ENCODE measurements at regions not wholly inside any gene's neighbourhood (a gene's known extent, or its start where the extent isn't known, plus 50 kb on each side); places are given as distances from the start of the nearest gene placed in this dataset.

GRCh38 chr16:85253084-85253941, 141.0 kb upstream of the CIBAR2 start:
- H3K4me3 ChIP-seq: no peak overlapping the region
- H3K27ac ChIP-seq: no peak overlapping the region
- no peaks in the 10 kb centered on the region for H3K36me3 ChIP-seq (ENCODE audit: insufficient read depth, low read length)
- H3K9me3 ChIP-seq (ENCODE audit: low read depth, low read length): no peaks in the 10 kb centered on the region
- TF ChIP-seq FOXP2 (optimal IDR thresholded peaks at IDR 0.05; ENCODE audit: control extremely low read depth, extremely low read length, insufficient read depth) (no peak), EZH2 (IDR thresholded peaks at IDR 0.05) (no peak), POLR2AphosphoS5 (IDR thresholded peaks at IDR 0.05; ENCODE audit: borderline replicate concordance, low read depth, low read length) (no peak)
- DNase-seq (ENCODE audit: low read depth, low spot score): no peak
- no peak overlapping the region for H3K9ac ChIP-seq (ENCODE audit: insufficient read length)

DNA sequence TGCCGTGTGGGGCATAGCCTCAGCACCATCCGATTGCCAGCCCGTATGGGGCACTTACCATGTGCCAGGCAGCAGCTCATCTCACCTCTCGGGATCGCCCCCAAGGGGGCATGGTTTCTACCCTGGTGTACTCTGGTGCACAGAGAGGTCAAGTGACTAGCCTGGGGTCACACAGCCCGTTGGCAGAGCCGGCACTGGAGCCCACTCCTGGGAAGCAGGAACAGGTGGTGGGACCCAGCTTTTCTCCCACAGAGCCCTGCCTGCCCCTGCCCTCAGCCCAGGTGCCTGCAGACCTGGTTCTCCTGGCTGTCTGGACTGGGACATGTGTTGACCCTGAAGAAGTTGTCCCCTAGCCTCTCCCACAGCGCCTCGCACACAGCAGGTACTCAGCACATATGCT, 141.8 kb upstream of the CIBAR2 start:
- TF ChIP-seq EZH2 (IDR thresholded peaks at IDR 0.05): no peak
- TF ChIP-seq POLR2AphosphoS5 (IDR thresholded peaks at IDR 0.05; ENCODE audit: borderline replicate concordance, low read depth, low read length): no peak
- no peak for TF ChIP-seq FOXP2 (optimal IDR thresholded peaks at IDR 0.05; ENCODE audit: control extremely low read depth, extremely low read length, insufficient read depth)
- no peaks in the 10 kb centered on the region for H3K9me3 ChIP-seq (ENCODE audit: low read depth, low read length)
- no peaks in the 10 kb centered on the region for H3K36me3 ChIP-seq (ENCODE audit: insufficient read depth, low read length)
- no peak for DNase-seq (ENCODE audit: low read depth, low spot score)
- no peak overlapping the region for H3K9ac ChIP-seq (ENCODE audit: insufficient read length)
- no peak overlapping the region for H3K4me3 ChIP-seq
- H3K27ac ChIP-seq: no peak overlapping the region

GRCh38 chr16:85254921-85255320, 142.6 kb upstream of the CIBAR2 start:
- no peaks in the 10 kb centered on the region for H3K36me3 ChIP-seq (ENCODE audit: insufficient read depth, low read length)
- TF ChIP-seq EZH2 (IDR thresholded peaks at IDR 0.05): no peak
- TF ChIP-seq POLR2AphosphoS5 (IDR thresholded peaks at IDR 0.05; ENCODE audit: borderline replicate concordance, low read depth, low read length): no peak
- TF ChIP-seq FOXP2 (optimal IDR thresholded peaks at IDR 0.05; ENCODE audit: control extremely low read depth, extremely low read length, insufficient read depth): no peak
- no peak overlapping the region for H3K9ac ChIP-seq (ENCODE audit: insufficient read length)
- no peak overlapping the region for H3K4me3 ChIP-seq
- no peak overlapping the region for H3K27ac ChIP-seq
- no peak for DNase-seq (ENCODE audit: low read depth, low spot score)
- no peaks in the 10 kb centered on the region for H3K9me3 ChIP-seq (ENCODE audit: low read depth, low read length)

- Histone ChIP-seq H3K9me3 (ENCODE audit: low read depth, low read length) (no peaks in the 10 kb centered on the region), H3K4me3 (no peak overlapping the region), H3K9ac (ENCODE audit: insufficient read length) (no peak overlapping the region), H3K27ac (no peak overlapping the region), H3K36me3 (ENCODE audit: insufficient read depth, low read length) (no peaks in the 10 kb centered on the region)
- no peak for DNase-seq (ENCODE audit: low read depth, low spot score)
- TF ChIP-seq FOXP2 (optimal IDR thresholded peaks at IDR 0.05; ENCODE audit: control extremely low read depth, extremely low read length, insufficient read depth) (no peak), EZH2 (IDR thresholded peaks at IDR 0.05) (no peak), POLR2AphosphoS5 (IDR thresholded peaks at IDR 0.05; ENCODE audit: borderline replicate concordance, low read depth, low read length) (no peak)
Measured at GRCh38 chr16:85255777-85256176, 143.5 kb upstream of the CIBAR2 start.

DNA sequence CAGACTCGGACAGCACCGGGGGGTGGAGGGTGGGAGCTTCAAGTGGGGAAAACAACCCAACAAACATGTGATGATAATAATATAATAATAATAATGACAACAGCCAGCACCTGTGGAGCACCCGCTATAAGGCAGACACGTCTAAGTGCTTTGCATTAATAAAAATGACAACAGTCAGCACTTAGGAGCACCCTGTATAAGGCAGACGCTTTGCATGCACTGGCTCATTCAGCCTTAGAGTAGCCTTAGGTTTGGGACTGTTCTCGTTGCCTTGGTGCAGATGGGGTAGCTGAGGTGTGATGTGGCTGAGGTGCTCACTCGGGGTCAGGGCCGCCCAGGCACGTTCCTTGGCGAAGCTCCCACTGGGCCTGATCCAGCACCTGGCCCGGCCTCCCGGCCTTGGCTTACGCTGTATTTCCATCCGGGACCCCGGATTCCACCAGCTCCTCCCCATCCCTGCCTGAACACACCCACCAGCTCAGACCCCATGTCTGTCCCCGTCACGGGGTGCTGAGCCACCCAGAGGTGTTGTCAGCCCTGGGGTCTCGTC, 144.0 kb upstream of the CIBAR2 start:
- no peak for TF ChIP-seq FOXP2 (optimal IDR thresholded peaks at IDR 0.05; ENCODE audit: control extremely low read depth, extremely low read length, insufficient read depth)
- TF ChIP-seq EZH2 (IDR thresholded peaks at IDR 0.05): no peak
- TF ChIP-seq POLR2AphosphoS5 (IDR thresholded peaks at IDR 0.05; ENCODE audit: borderline replicate concordance, low read depth, low read length): no peak
- H3K9me3 ChIP-seq (ENCODE audit: low read depth, low read length): no peaks in the 10 kb centered on the region
- no peak overlapping the region for H3K27ac ChIP-seq
- no peak overlapping the region for H3K4me3 ChIP-seq
- no peak overlapping the region for H3K9ac ChIP-seq (ENCODE audit: insufficient read length)
- DNase-seq (ENCODE audit: low read depth, low spot score): no peak
- no peaks in the 10 kb centered on the region for H3K36me3 ChIP-seq (ENCODE audit: insufficient read depth, low read length)

- DNase-seq (ENCODE audit: low read depth, low spot score): no peak
- TF ChIP-seq POLR2AphosphoS5 (IDR thresholded peaks at IDR 0.05; ENCODE audit: borderline replicate concordance, low read depth, low read length): no peak
- no peak for TF ChIP-seq FOXP2 (optimal IDR thresholded peaks at IDR 0.05; ENCODE audit: control extremely low read depth, extremely low read length, insufficient read depth)
- TF ChIP-seq EZH2 (IDR thresholded peaks at IDR 0.05): no peak
- Histone ChIP-seq H3K9me3 (ENCODE audit: low read depth, low read length) (no peaks in the 10 kb centered on the region), H3K27ac (no peak overlapping the region), H3K4me3 (no peak overlapping the region), H3K9ac (ENCODE audit: insufficient read length) (no peak overlapping the region), H3K36me3 (ENCODE audit: insufficient read depth, low read length) (no peaks in the 10 kb centered on the region)
Measured at GRCh38 chr16:85257483-85257882, 145.2 kb upstream of the CIBAR2 start.

DNA sequence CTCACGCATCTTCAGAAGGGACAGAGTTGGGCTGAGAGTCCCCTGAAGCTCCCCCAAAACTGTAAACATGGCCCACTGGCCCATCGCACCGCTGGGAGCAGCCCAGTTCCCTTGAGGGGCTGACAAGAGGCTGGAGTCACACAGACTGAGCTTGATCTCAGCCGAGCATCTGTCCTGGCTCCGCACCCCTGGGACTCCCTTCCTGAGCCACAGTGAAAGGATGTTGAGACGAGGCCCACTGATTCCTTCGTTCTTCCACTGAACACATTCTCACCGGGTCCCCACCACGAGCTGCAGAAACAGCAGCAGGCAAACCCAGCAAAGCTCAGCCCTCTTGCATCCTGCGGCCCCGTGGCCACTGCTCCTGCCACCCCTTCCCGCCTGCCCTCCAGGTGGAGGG, 145.9 kb upstream of the CIBAR2 start:
- no peak overlapping the region for H3K4me3 ChIP-seq
- H3K9ac ChIP-seq (ENCODE audit: insufficient read length): no peak overlapping the region
- no peak overlapping the region for H3K27ac ChIP-seq
- TF ChIP-seq FOXP2 (optimal IDR thresholded peaks at IDR 0.05; ENCODE audit: control extremely low read depth, extremely low read length, insufficient read depth) (no peak), POLR2AphosphoS5 (IDR thresholded peaks at IDR 0.05; ENCODE audit: borderline replicate concordance, low read depth, low read length) (no peak), EZH2 (IDR thresholded peaks at IDR 0.05) (no peak)
- no peak for DNase-seq (ENCODE audit: low read depth, low spot score)
- no peaks in the 10 kb centered on the region for H3K9me3 ChIP-seq (ENCODE audit: low read depth, low read length)
- no peaks in the 10 kb centered on the region for H3K36me3 ChIP-seq (ENCODE audit: insufficient read depth, low read length)

- no peak for DNase-seq (ENCODE audit: low read depth, low spot score)
- TF ChIP-seq POLR2AphosphoS5 (IDR thresholded peaks at IDR 0.05; ENCODE audit: borderline replicate concordance, low read depth, low read length) (no peak), EZH2 (IDR thresholded peaks at IDR 0.05) (no peak), FOXP2 (optimal IDR thresholded peaks at IDR 0.05; ENCODE audit: control extremely low read depth, extremely low read length, insufficient read depth) (no peak)
- Histone ChIP-seq H3K9me3 (ENCODE audit: low read depth, low read length) (no peaks in the 10 kb centered on the region), H3K27ac (no peak overlapping the region), H3K36me3 (ENCODE audit: insufficient read depth, low read length) (no peaks in the 10 kb centered on the region), H3K4me3 (no peak overlapping the region), H3K9ac (ENCODE audit: insufficient read length) (no peak overlapping the region)
Measured at GRCh38 chr16:85258629-85259028, 146.4 kb upstream of the CIBAR2 start.
